IPS-18c (cell line): ENCODE measurements at regions not wholly inside any gene's neighbourhood (a gene's known extent, or its start where the extent isn't known, plus 50 kb on each side); places are given as distances from the start of the nearest gene placed in this dataset.

Source experiments
- H3K4me3 ChIP-seq: 2 replicates; pipeline ENCODE4 v1.7.0; 2013; ENCODE audit warnings: low read depth, mild to moderate bottlenecking, low read length, moderate library complexity; ENCODE audit not compliant: insufficient read depth
- H3K9me3 ChIP-seq: one replicate; pipeline ENCODE4 v1.6.1; 2013; ENCODE audit warnings: mild to moderate bottlenecking, low read length, moderate library complexity; ENCODE audit not compliant: control insufficient read depth, insufficient read depth

- peaks cover 4% of the 10 kb centered on the region for H3K9me3 ChIP-seq
- peak overlapping the region; percentile 80 for H3K4me3 ChIP-seq
Measured at GRCh38 chr3:42014921-42015533, 53.1 kb upstream of the ULK4 start.

GRCh38 chr3:42014458-42014920, 52.6 kb upstream of the ULK4 start:
- peaks cover 4% of the 10 kb centered on the region for H3K9me3 ChIP-seq
- peak overlapping the region; percentile 80 for H3K4me3 ChIP-seq

DNA sequence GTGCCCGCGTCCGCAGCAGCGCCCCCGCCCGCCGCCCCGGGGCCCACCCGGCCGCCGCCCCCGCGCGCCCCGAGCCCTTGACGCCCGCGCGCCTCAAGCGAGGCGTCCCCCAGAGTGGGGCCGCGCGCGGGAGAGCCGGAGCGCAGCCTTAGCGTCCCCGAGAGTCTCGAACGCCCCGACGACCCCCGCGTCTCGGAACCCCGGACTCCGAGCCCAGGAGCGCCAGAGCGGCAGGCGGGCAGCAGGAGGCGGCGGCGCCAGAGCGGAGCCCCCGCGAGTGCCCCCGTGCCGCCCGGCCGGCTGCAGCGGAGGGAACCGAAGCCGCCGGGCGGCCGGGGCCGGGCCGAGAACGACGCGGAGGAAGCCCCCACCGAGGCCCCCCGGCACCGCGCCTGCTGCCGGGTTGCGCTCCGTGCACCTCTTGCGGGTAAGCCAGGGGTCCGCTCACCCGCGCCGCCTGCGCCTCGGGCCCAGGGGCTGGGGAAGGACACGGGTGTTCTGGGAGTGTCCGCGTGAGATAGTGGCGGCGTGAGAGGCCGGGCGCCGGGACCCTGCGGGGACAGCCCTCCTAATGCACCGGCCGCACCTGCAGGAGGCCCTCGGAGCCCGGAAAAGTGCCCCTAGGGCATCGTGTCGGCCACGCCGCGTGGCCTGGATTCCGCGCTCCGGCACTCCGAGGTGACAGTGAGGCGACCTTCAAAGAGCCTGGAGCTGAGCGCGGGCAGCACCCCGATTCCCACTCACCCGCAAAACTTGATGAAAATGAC, 52.0 kb upstream of the ULK4 start:
- peaks cover 4% of the 10 kb centered on the region for H3K9me3 ChIP-seq
- H3K4me3 ChIP-seq = peak overlapping the region; percentile 80

- Histone ChIP-seq H3K4me3 (peak overlapping the region; percentile 81), H3K9me3 (peaks cover 4% of the 10 kb centered on the region)
Measured at GRCh38 chr3:42012935-42013690, 51.2 kb upstream of the ULK4 start.

- Histone ChIP-seq H3K9me3 (peaks cover 4% of the 10 kb centered on the region), H3K4me3 (peak overlapping the region; percentile 81; the same call in 1 of the 2 replicates)
Measured at GRCh38 chr3:42012383-42012934, 50.6 kb upstream of the ULK4 start.
